B cell (primary cell): ENCODE measurements at regions not wholly inside any gene's neighbourhood (a gene's known extent, or its start where the extent isn't known, plus 50 kb on each side); places are given as distances from the start of the nearest gene placed in this dataset.

Experiments used
- EZH2 ChIP-seq: IDR thresholded peaks from 2 replicates; pipeline ENCODE4 v1.6.1; 2012; ENCODE audit warnings: borderline replicate concordance, low read depth, mild to moderate bottlenecking, moderate library complexity, low read length; ENCODE audit not compliant: insufficient read depth, poor library complexity, severe bottlenecking
- TF ChIP-seq, protein P1 (sequence below): fragments of 200-600 bp; IDR thresholded peaks from one replicate; pipeline ENCODE4 v1.8.0; 2022; ENCODE audit warnings: antibody characterized with exemption, mild to moderate bottlenecking

DNA sequence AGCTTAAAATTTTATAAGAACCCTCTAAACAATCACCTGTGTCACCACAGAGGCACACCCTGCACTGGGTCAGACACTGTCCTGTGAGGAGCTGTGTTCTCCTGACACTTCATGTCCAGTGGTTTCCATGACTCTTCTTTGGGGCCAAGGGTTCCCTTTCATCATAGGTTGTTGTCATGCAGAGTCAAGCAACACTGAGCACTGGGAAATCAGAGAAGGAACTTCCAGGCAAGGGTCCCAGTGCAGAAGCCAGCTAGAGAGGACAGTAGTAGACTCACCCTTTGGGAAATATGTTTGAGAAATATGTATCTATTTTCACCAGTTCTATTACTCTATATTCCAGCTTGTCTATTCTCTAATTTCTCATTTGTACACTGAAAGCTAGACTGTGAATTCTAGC is 56.4 kb upstream of the PRSS58 start:
- TF ChIP-seq, protein P1, sequence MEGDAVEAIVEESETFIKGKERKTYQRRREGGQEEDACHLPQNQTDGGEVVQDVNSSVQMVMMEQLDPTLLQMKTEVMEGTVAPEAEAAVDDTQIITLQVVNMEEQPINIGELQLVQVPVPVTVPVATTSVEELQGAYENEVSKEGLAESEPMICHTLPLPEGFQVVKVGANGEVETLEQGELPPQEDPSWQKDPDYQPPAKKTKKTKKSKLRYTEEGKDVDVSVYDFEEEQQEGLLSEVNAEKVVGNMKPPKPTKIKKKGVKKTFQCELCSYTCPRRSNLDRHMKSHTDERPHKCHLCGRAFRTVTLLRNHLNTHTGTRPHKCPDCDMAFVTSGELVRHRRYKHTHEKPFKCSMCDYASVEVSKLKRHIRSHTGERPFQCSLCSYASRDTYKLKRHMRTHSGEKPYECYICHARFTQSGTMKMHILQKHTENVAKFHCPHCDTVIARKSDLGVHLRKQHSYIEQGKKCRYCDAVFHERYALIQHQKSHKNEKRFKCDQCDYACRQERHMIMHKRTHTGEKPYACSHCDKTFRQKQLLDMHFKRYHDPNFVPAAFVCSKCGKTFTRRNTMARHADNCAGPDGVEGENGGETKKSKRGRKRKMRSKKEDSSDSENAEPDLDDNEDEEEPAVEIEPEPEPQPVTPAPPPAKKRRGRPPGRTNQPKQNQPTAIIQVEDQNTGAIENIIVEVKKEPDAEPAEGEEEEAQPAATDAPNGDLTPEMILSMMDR, result no peak
- TF ChIP-seq EZH2, result no peak
